ENCODE measurements at regions not wholly inside any gene's neighbourhood (a gene's known extent, or its start where the extent isn't known, plus 50 kb on each side); places are given as distances from the start of the nearest gene placed in this dataset.

DNA sequence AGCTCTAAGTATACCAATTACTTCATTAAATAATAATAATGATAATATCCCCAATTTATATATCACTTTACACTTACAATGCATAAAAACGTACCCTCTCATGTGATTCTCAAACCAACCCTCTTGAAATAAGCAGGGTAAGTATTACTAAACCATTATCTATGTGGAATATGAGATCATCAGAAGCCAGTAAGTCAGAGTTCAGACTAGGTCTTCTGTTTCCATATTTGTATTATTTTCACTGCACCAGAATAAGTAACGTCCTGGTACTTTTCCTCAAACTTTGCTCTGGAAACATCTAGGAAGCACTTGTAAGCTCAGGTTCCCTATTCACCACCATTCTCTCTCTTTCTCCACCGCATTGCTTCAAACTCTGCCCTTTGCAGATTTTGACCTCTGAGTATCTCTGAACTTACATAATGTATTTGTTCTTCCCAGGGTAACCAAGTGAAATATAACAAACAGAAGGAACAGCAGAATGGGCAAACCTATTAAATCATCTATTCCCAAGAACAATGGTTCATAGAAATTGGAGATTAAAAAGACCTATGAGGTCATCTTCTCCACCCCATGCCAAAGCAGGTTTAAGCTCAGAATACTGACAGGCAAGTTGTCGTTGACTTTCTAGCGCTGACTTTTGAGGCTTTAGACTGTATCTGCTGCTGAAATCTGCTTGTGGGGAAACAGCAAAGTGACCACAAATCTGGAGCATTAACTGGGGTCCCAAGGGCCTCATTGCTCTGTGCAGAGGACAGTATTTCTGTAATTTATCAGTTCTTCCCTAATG, 161.3 kb upstream of the FAR2 start:
- DNase-seq (ENCODE audit: low read depth) (no peak), FAIRE-seq (no peak)
- TF ChIP-seq, protein P1, sequence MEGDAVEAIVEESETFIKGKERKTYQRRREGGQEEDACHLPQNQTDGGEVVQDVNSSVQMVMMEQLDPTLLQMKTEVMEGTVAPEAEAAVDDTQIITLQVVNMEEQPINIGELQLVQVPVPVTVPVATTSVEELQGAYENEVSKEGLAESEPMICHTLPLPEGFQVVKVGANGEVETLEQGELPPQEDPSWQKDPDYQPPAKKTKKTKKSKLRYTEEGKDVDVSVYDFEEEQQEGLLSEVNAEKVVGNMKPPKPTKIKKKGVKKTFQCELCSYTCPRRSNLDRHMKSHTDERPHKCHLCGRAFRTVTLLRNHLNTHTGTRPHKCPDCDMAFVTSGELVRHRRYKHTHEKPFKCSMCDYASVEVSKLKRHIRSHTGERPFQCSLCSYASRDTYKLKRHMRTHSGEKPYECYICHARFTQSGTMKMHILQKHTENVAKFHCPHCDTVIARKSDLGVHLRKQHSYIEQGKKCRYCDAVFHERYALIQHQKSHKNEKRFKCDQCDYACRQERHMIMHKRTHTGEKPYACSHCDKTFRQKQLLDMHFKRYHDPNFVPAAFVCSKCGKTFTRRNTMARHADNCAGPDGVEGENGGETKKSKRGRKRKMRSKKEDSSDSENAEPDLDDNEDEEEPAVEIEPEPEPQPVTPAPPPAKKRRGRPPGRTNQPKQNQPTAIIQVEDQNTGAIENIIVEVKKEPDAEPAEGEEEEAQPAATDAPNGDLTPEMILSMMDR (IDR thresholded peaks at IDR 0.05; ENCODE audit: insufficient read depth, low read length, severe bottlenecking), result no peak
- Histone ChIP-seq H3K4me3 (ENCODE audit: low read depth, low read length) (no peak overlapping the region), H3K27me3 (ENCODE audit: control insufficient read depth, insufficient read depth, low read length) (no peaks in the 10 kb centered on the region), H3K36me3 (ENCODE audit: control insufficient read depth, insufficient read depth, low read length) (no peaks in the 10 kb centered on the region)

DNA sequence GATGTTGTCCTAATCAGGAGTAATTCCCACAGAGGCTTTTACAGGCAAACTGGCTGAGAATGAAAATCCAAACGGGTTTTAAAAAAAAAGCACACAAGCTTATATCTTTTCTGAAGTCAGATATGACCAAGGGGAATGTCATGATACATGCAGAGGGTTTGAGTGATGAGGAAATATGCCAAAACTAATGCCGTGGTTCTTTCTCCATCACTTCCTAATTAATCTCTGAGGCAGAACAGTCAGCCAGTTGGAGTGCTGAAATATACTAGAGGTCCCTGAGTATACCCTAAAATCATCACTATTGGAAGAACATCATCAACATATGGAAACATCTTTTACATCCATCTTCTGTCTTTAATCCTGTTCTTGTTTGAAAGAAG, 160.8 kb upstream of the FAR2 start:
- Histone ChIP-seq H3K4me3 (ENCODE audit: low read depth, low read length) (no peak overlapping the region), H3K36me3 (ENCODE audit: control insufficient read depth, insufficient read depth, low read length) (no peaks in the 10 kb centered on the region), H3K27me3 (ENCODE audit: control insufficient read depth, insufficient read depth, low read length) (no peaks in the 10 kb centered on the region)
- no peak for DNase-seq (ENCODE audit: low read depth)
- no peak for FAIRE-seq
- TF ChIP-seq, protein P1 (IDR thresholded peaks at IDR 0.05; ENCODE audit: insufficient read depth, low read length, severe bottlenecking), result no peak

DNA sequence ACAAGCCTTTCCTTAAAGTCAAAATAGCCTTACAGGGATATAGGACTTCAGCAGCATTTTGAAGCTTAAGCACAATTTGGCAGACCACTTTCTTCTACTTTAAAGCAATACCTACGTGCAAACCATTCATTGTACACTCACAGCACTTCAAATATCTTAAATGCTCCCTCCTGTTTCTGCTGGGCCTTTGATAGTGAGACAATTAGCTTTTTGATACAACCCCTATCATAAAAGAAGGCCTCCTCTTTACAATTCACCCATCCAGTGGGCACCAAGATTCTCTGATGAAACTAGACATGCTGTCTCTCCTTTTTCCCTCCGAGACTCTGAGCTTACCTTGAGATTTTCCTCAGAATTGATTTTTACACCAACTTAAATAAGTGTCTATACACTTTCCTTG, 157.5 kb upstream of the FAR2 start:
- H3K4me3 ChIP-seq (ENCODE audit: low read depth, low read length), result no peak overlapping the region
- H3K36me3 ChIP-seq (ENCODE audit: control insufficient read depth, insufficient read depth, low read length), result no peaks in the 10 kb centered on the region
- DNase-seq (ENCODE audit: low read depth) (no peak), FAIRE-seq (no peak)
- TF ChIP-seq, protein P1 (IDR thresholded peaks at IDR 0.05; ENCODE audit: insufficient read depth, low read length, severe bottlenecking), result no peak
- H3K27me3 ChIP-seq (ENCODE audit: control insufficient read depth, insufficient read depth, low read length), result no peaks in the 10 kb centered on the region

DNA sequence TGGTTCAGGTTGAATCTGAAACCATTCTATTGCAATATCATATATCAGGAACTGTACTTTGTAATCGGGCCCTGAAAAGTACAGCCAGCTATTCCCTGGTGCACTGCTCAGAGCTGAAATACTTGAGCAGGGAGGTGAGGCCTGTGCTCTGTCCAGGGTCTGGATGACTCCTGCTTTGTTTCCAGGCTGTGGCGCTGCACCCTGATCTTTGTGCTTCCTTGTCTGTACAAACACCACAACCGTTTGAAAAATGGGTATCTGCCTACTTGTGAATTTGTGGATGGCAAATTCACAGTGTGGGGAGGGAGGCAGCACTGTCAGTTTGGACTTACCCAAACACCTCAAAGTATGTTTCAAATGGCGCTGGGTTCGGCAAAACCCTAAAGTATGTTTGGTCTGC, 155.4 kb upstream of the FAR2 start:
- TF ChIP-seq, protein P1 (IDR thresholded peaks at IDR 0.05; ENCODE audit: insufficient read depth, low read length, severe bottlenecking), result no peak
- FAIRE-seq (no peak), DNase-seq (ENCODE audit: low read depth) (no peak)

DNA sequence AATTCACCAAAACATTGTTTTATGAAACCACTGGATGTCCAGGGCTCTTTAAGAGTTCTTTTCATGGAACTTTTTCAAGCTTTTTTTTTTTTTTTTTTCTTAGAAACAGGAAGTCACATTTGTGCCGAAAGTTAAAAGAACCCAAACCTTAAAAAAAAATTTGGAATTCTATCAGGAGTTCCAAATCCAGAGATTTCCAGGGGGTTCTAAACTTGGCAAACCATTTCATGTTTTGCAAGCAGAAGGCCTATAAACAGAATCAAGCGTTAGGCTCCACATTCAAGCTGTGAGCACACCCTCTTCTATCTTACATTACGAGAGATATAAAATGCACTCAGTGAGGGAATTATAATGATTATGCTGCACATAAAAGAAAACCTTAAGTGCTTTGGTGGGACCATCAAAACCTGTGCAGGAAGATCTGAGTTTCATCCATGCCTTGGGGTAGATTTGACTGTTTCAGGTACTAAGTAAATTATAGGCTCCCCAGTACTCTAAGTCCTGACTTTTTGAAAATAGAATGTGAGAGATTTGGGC, 154.8 kb upstream of the FAR2 start:
- Histone ChIP-seq H3K36me3 (ENCODE audit: control insufficient read depth, insufficient read depth, low read length) (no peaks in the 10 kb centered on the region), H3K27me3 (ENCODE audit: control insufficient read depth, insufficient read depth, low read length) (no peaks in the 10 kb centered on the region), H3K4me3 (ENCODE audit: low read depth, low read length) (no peak overlapping the region)
- TF ChIP-seq, protein P1 (IDR thresholded peaks at IDR 0.05; ENCODE audit: insufficient read depth, low read length, severe bottlenecking), result no peak
- FAIRE-seq, result no peak
- DNase-seq (ENCODE audit: low read depth), result no peak

More for the DNA sequence above, 155.4 kb upstream of the FAR2 start:
- no peaks in the 10 kb centered on the region for H3K36me3 ChIP-seq (ENCODE audit: control insufficient read depth, insufficient read depth, low read length)
- H3K27me3 ChIP-seq (ENCODE audit: control insufficient read depth, insufficient read depth, low read length), result no peaks in the 10 kb centered on the region
- no peak overlapping the region for H3K4me3 ChIP-seq (ENCODE audit: low read depth, low read length)

Measured in bronchial epithelial cell (primary cell).